Smooth muscle cell (in vitro differentiated cells): ENCODE measurements at regions not wholly inside any gene's neighbourhood (a gene's known extent, or its start where the extent isn't known, plus 50 kb on each side); places are given as distances from the start of the nearest gene placed in this dataset.

ENCODE experiments used
- DNase-seq: peaks from one replicate; lab custom pipeline; 2025; ENCODE audit not compliant: unreplicated experiment; lab: John Stamatoyannopoulos, UW
- H2AFZ ChIP-seq: fragments of 200-600 bp; sonication (generic); 2 replicates; pipeline ENCODE4 v1.6.0; 2016; ENCODE audit warnings: antibody characterized with exemption, low read depth, mild to moderate bottlenecking
- H3F3A ChIP-seq: fragments of 200-600 bp; sonication (generic); 2 replicates; pipeline ENCODE4 v1.6.0; 2017; ENCODE audit warnings: antibody characterized with exemption, low read depth
- H3K27ac ChIP-seq: fragments of 200-600 bp; sonication (generic); 2 replicates; pipeline ENCODE4 v1.5.1; 2016; ENCODE audit warnings: low read depth, mild to moderate bottlenecking
- H3K27me3 ChIP-seq: fragments of 200-600 bp; sonication (generic); 2 replicates; pipeline ENCODE4 v1.6.1; 2016; ENCODE audit warnings: low read depth, mild to moderate bottlenecking
- H3K36me3 ChIP-seq: fragments of 200-600 bp; sonication (generic); 2 replicates; pipeline ENCODE4 v1.5.1; 2016; ENCODE audit warnings: low read depth
- H3K4me1 ChIP-seq: fragments of 200-600 bp; sonication (generic); 2 replicates; pipeline ENCODE4 v1.5.1; 2016; ENCODE audit warnings: low read depth
- H3K4me2 ChIP-seq: fragments of 200-600 bp; sonication (generic); 2 replicates; pipeline ENCODE4 v1.6.0; 2016; ENCODE audit warnings: mild to moderate bottlenecking
- H3K4me3 ChIP-seq: fragments of 200-600 bp; sonication (generic); 2 replicates; pipeline ENCODE4 v1.5.1; 2016; ENCODE audit warnings: mild to moderate bottlenecking
- H3K79me2 ChIP-seq: fragments of 200-600 bp; sonication (generic); 2 replicates; pipeline ENCODE4 v1.6.0; 2016; ENCODE audit warnings: low read depth, mild to moderate bottlenecking
- H3K9ac ChIP-seq: fragments of 200-600 bp; sonication (generic); 2 replicates; pipeline ENCODE4 v1.6.0; 2016; ENCODE audit warnings: low read depth
- H3K9me3 ChIP-seq: fragments of 200-600 bp; sonication (generic); replicated peaks from 2 replicates; pipeline ENCODE4 v1.5.1; 2016; ENCODE audit warnings: low read depth
- H4K20me1 ChIP-seq: fragments of 200-600 bp; sonication (generic); 2 replicates; pipeline ENCODE4 v1.6.0; 2016; ENCODE audit warnings: low read depth
- whole genome bisulfite sequencing: methylation state at CpG from one replicate; pipeline ENCODE4 v1.1.7; 2016; ENCODE audit warnings: low lambda C conversion rate; 5-methylcytosine and 5-hydroxymethylcytosine counted together
- TF ChIP-seq, protein P1 (sequence below): fragments of 200-600 bp; sonication (generic); IDR thresholded peaks from 2 replicates; pipeline ENCODE4 v1.5.1; 2017; ENCODE audit warnings: borderline replicate concordance, mild to moderate bottlenecking, antibody characterized with exemption; ENCODE audit not compliant: insufficient read depth, poor library complexity, severe bottlenecking

DNA sequence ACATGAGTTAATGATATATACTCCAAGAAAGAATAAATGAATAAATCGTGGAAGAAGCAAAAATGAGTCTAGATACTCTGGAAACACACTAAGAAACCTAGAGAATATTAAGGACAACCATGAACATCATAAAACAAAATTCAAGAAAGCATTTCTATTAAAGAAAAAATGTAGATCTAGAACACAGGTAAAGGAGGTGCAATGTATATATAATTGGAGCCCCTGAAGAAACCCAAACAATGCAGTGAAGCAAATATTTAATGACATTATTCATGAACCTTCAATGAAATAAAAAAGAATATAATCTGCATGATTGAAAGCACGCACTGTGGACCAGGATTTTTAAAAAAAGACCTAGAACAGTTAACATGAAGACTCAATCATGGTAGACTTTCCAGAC is 150.1 kb downstream of the ATPSCKMT start:
- H2AFZ ChIP-seq, result no peak overlapping the region
- H3K9me3 ChIP-seq, result no peaks in the 10 kb centered on the region
- no peaks in the 10 kb centered on the region for H3F3A ChIP-seq
- DNase-seq, result no peak
- no peaks in the 10 kb centered on the region for H4K20me1 ChIP-seq
- no peak overlapping the region for H3K27ac ChIP-seq
- H3K36me3 ChIP-seq, result no peaks in the 10 kb centered on the region
- TF ChIP-seq, protein P1, sequence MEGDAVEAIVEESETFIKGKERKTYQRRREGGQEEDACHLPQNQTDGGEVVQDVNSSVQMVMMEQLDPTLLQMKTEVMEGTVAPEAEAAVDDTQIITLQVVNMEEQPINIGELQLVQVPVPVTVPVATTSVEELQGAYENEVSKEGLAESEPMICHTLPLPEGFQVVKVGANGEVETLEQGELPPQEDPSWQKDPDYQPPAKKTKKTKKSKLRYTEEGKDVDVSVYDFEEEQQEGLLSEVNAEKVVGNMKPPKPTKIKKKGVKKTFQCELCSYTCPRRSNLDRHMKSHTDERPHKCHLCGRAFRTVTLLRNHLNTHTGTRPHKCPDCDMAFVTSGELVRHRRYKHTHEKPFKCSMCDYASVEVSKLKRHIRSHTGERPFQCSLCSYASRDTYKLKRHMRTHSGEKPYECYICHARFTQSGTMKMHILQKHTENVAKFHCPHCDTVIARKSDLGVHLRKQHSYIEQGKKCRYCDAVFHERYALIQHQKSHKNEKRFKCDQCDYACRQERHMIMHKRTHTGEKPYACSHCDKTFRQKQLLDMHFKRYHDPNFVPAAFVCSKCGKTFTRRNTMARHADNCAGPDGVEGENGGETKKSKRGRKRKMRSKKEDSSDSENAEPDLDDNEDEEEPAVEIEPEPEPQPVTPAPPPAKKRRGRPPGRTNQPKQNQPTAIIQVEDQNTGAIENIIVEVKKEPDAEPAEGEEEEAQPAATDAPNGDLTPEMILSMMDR, result no peak
- no peaks in the 10 kb centered on the region for H3K79me2 ChIP-seq
- H3K27me3 ChIP-seq, result no peaks in the 10 kb centered on the region
- no peak overlapping the region for H3K4me2 ChIP-seq
- WGBS, result 79% methylated on average over 2 of the region's 2 CpGs
- H3K4me1 ChIP-seq, result peaks cover 6% of the 10 kb centered on the region
- H3K4me3 ChIP-seq, result no peak overlapping the region
- H3K9ac ChIP-seq, result no peak overlapping the region

DNA sequence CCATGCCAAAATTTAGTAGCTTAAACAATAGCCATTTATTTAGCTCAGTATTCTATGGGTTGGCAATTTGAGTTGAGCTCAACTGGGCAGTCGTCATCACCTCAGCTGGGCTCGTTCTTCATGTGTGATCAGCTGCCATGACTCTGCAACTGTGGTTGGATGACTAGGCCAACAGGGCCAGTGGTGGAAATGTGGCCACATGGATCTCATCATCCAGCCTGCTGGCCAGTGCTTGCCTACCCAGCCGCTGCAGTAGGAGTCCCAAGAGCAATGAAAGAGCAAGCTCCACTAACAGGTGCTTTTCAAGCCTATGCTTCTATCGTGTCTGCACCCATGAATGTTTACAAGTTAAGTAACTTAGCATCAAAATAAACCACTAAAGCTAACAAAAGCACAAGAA is 158.0 kb downstream of the ATPSCKMT start:
- no peaks in the 10 kb centered on the region for H3K36me3 ChIP-seq
- WGBS, result 68% methylated on average over 4 of the region's 4 CpGs
- TF ChIP-seq, protein P1, result no peak
- H3K9ac ChIP-seq, result no peak overlapping the region
- no peak overlapping the region for H2AFZ ChIP-seq
- no peak overlapping the region for H3K27ac ChIP-seq
- H3K79me2 ChIP-seq, result no peaks in the 10 kb centered on the region
- no peak for DNase-seq
- no peaks in the 10 kb centered on the region for H3K4me1 ChIP-seq
- no peaks in the 10 kb centered on the region for H3K27me3 ChIP-seq
- no peaks in the 10 kb centered on the region for H3F3A ChIP-seq
- no peak overlapping the region for H3K4me2 ChIP-seq
- no peak overlapping the region for H3K4me3 ChIP-seq
- no peaks in the 10 kb centered on the region for H4K20me1 ChIP-seq
- H3K9me3 ChIP-seq, result no peaks in the 10 kb centered on the region

DNA sequence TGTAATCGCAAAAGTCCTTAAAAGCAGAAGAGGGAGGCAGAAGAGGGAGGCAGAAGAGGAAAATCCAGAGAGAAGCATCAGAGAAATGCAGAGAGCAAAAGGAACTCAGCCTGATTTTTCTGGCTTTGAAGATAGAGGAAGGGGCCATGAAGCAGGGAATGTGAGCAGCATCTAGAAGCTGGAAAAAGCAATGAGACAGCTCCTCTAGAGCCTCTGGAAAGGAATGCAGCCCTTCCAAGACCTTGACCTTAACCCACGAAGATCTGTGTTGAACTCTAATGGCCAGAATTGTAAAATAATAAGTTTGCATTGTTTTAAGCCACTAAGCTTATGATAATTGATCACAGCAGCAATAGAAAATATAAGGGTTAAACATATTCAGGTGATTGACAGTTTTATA is 159.6 kb downstream of the ATPSCKMT start:
- H4K20me1 ChIP-seq, result no peaks in the 10 kb centered on the region
- no peaks in the 10 kb centered on the region for H3F3A ChIP-seq
- no peak overlapping the region for H2AFZ ChIP-seq
- WGBS, result 81% methylated on average over 2 of the region's 2 CpGs
- no peak overlapping the region for H3K4me3 ChIP-seq
- no peaks in the 10 kb centered on the region for H3K4me1 ChIP-seq
- no peaks in the 10 kb centered on the region for H3K27me3 ChIP-seq
- H3K79me2 ChIP-seq, result no peaks in the 10 kb centered on the region
- H3K9ac ChIP-seq, result no peak overlapping the region
- DNase-seq, result no peak
- H3K36me3 ChIP-seq, result no peaks in the 10 kb centered on the region
- H3K4me2 ChIP-seq, result no peak overlapping the region
- H3K9me3 ChIP-seq, result no peaks in the 10 kb centered on the region
- no peak overlapping the region for H3K27ac ChIP-seq
- TF ChIP-seq, protein P1, result no peak

DNA sequence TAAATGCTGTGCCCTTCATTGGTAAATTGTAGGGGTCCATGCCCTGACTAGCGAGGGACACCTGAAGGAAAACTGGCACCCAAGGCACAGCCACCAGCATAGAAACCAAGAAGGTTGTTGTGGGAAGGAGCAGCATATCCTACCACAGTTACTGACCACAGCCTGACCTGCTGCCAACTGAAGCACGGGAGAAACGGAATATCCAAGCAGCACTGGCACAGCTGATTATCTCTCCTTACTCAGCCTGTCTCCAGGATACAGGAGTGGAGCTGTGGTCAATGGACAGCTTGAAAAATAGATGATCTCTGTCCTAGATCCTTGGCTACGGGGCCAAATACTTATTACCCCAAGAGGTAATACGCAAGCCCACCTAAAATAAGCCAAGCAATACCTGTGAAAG is 164.5 kb downstream of the ATPSCKMT start:
- Histone ChIP-seq H3K4me3 (no peak overlapping the region), H3K79me2 (no peaks in the 10 kb centered on the region), H3F3A (no peaks in the 10 kb centered on the region), H3K9me3 (no peaks in the 10 kb centered on the region), H3K27me3 (no peaks in the 10 kb centered on the region), H3K27ac (no peak overlapping the region), H2AFZ (no peak overlapping the region), H3K9ac (no peak overlapping the region), H3K4me1 (no peaks in the 10 kb centered on the region), H3K36me3 (no peaks in the 10 kb centered on the region), H4K20me1 (no peaks in the 10 kb centered on the region), H3K4me2 (no peak overlapping the region)
- DNase-seq, result no peak
- 88% methylated on average over 5 of the region's 5 CpGs for WGBS
- TF ChIP-seq, protein P1, result no peak
